Central memory CD4-positive, alpha-beta T cell (primary cell): ENCODE measurements at regions not wholly inside any gene's neighbourhood (a gene's known extent, or its start where the extent isn't known, plus 50 kb on each side); places are given as distances from the start of the nearest gene placed in this dataset.

Source experiments
- DNase-seq: peaks from one replicate; pipeline ENCODE4 v3.0.0; 2022

- DNase-seq, result no peak
These were observed 201.9 kb upstream of the PPARGC1A start for GRCh38 chr4:24091639-24092233.

- DNase-seq, result no peak
These were observed 200.1 kb upstream of the PPARGC1A start for GRCh38 chr4:24089851-24090534.

- DNase-seq, result no peak
These were observed 191.0 kb upstream of the PPARGC1A start for GRCh38 chr4:24080871-24081270.

- DNase-seq, result no peak
These were observed 188.6 kb upstream of the PPARGC1A start for GRCh38 chr4:24078347-24078962.

- no peak for DNase-seq
These were observed 187.0 kb upstream of the PPARGC1A start for GRCh38 chr4:24076811-24077210.

GRCh38 chr4:24073948-24074347 is 184.1 kb upstream of the PPARGC1A start:
- DNase-seq, result no peak

- no peak for DNase-seq
These were observed 181.9 kb upstream of the PPARGC1A start for GRCh38 chr4:24071612-24072372.

GRCh38 chr4:24070117-24070516 is 180.3 kb upstream of the PPARGC1A start:
- DNase-seq, result no peak

GRCh38 chr4:24067367-24068193 is 177.7 kb upstream of the PPARGC1A start:
- no peak for DNase-seq

- DNase-seq, result no peak
These were observed 176.1 kb upstream of the PPARGC1A start for GRCh38 chr4:24065974-24066373.

GRCh38 chr4:24063731-24064130 is 173.9 kb upstream of the PPARGC1A start:
- DNase-seq, result no peak

GRCh38 chr4:24060932-24061331 is 171.1 kb upstream of the PPARGC1A start:
- DNase-seq, result no peak

- no peak for DNase-seq
These were observed 170.0 kb upstream of the PPARGC1A start for GRCh38 chr4:24059839-24060238.

GRCh38 chr4:24057915-24058559 is 168.2 kb upstream of the PPARGC1A start:
- DNase-seq, result no peak

GRCh38 chr4:24056289-24056688 is 166.4 kb upstream of the PPARGC1A start:
- no peak for DNase-seq

GRCh38 chr4:24055623-24056022 is 165.8 kb upstream of the PPARGC1A start:
- DNase-seq, result no peak

- no peak for DNase-seq
These were observed 165.1 kb upstream of the PPARGC1A start for GRCh38 chr4:24054910-24055309.

- DNase-seq, result no peak
These were observed 164.1 kb upstream of the PPARGC1A start for GRCh38 chr4:24053934-24054333.

GRCh38 chr4:24044610-24045589 is 155.1 kb upstream of the PPARGC1A start:
- no peak for DNase-seq

- no peak for DNase-seq
These were observed 152.2 kb upstream of the PPARGC1A start for GRCh38 chr4:24042094-24042493.

- DNase-seq, result no peak
These were observed 151.0 kb upstream of the PPARGC1A start for GRCh38 chr4:24040811-24041210.
